AG10803 (cell line): ENCODE measurements at regions not wholly inside any gene's neighbourhood (a gene's known extent, or its start where the extent isn't known, plus 50 kb on each side); places are given as distances from the start of the nearest gene placed in this dataset.

Experiments
- DNase-seq: peaks from one replicate; pipeline ENCODE4 v3.0.0; 2010; ENCODE audit warnings: low read depth
- H3K4me3 ChIP-seq: 2 replicates; pipeline ENCODE4 v1.5.1; 2011; ENCODE audit warnings: mild to moderate bottlenecking, low read length, control low read depth
- CTCF ChIP-seq: conservative IDR thresholded peaks from 2 replicates; pipeline ENCODE4 v1.5.1; 2011; ENCODE audit warnings: mild to moderate bottlenecking, low read length, control low read depth, inconsistent platforms

DNA sequence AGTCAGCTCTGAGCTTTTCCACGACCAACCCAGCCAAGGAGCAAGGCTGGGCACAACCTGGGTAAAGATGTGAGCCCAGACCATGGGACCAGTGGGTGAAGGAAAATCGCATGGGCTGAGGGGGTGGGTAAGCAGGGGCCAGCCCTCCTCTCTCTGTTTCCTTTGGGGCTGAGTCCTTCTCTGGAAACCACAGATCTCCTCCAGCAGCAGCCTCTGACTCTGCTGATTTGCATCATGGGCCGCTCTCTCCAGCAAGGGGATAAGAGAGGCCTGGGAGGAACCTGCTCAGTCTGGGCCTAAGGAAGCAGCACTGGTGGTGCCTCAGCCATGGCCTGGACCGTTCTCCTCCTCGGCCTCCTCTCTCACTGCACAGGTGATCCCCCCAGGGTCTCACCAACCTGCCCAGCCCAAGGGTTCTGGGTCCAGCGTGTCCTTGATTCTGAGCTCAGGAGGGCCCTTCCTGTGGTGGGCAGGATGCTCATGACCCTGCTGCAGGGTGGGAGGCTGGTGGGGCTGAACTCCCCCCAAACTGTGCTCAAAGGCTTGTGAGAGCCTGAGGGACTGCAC is 67.8 kb downstream of the GGTLC2 start:
- no peak for TF ChIP-seq CTCF
- H3K4me3 ChIP-seq = no peak overlapping the region
- no peak for DNase-seq

DNA sequence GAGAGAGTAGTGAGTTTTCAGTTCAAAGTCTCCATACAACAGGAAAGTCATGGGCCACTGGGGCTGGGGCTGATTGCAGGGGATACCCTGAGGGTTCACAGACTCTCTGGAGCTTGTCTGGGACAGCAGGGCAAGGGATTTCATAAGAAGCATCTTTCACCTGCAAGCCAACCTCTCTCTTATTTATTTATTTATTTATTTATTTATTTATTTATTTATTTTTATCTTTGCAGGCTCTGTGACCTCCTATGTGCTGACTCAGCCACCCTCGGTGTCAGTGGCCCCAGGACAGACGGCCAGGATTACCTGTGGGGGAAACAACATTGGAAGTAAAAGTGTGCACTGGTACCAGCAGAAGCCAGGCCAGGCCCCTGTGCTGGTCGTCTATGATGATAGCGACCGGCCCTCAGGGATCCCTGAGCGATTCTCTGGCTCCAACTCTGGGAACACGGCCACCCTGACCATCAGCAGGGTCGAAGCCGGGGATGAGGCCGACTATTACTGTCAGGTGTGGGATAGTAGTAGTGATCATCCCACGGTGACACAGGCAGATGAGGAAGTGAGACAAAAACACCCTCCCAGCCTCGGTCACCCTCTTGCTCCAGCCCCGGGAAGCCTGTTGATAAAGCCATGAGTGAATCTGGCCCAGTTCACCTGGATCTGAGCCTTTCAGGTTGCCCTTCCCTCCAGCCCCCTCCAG is 68.4 kb downstream of the GGTLC2 start:
- H3K4me3 ChIP-seq = no peak overlapping the region
- no peak for DNase-seq
- no peak for TF ChIP-seq CTCF

DNA sequence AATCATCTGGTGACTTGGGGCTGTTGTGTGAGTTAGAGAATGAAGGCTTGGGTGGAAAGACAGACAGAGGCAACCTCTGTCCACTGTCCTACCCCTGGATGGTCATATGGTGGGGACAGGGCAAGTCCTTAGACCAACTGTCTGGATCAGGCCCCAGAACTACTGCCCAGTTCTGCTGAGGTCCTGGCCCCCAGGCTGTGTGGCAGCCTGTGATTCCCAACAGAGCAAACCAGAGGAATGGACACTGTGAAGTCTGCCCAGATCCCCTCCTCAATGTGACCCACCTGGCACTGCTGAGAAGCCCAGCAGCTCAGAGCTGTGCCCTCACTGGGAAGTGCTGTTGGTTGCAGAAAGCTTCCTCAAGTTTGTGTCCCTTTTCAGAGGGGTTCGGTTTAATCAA is 69.0 kb downstream of the GGTLC2 start:
- DNase-seq = no peak
- TF ChIP-seq CTCF = no peak

DNA sequence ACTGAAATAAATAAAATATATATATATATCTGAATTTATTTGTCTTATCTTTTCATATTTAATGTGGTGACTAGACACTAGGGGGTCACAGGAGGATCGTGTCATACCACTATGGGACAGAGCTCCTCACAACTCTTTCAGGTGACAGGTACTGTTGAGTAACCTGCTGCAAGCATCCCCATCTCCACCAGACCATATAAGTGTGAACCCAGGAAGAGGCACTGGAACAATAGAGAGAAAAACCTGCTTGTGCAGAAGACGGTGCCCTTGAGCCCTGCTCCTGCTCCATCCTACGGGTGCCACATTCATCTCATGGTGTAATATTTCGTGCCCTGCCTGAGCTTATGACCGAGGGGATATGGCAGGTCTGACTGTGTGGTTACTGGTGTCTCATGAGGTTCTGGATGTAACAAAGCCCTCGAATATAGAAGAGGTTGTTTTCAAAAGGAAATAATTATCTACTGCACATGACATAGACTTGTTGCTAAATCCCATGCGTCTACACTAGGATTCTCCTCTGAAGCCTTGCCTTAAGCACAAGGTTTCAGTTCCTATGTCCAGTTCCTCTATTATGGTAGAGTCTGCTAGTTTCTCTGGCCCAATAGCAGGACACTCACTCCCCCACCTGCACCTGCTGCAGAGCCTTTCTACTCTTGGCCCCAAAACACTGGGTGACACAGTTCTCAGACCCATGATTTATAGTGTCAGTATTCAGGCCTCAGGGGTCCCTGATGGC is 70.4 kb downstream of the GGTLC2 start:
- no peak for TF ChIP-seq CTCF
- H3K4me3 ChIP-seq = no peak overlapping the region
- no peak for DNase-seq

More for the DNA sequence above, 69.0 kb downstream of the GGTLC2 start:
- H3K4me3 ChIP-seq = no peak overlapping the region

- TF ChIP-seq CTCF = no peak
- DNase-seq = no peak
- H3K4me3 ChIP-seq = no peak overlapping the region
Observed at GRCh38 chr22:22716136-22716665, 71.8 kb downstream of the GGTLC2 start.

DNA sequence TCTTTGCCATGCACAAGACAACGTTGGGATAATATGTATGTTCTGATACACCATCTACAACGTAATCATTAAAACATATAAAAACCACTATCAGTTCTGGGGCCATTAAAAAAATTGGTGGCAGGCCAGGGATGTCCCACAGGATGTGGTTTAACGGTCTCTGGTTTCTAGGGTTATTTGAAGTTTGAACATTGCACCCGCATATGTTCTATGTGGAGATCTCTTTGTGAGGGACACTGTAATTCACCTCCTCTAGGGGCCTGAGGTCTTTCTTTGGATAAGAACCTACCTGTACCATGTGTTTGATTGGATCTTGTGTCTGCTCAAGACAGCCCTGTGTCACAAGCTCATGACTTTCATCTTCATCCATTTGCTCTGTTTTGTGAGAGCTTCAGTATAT is 73.2 kb downstream of the GGTLC2 start:
- no peak overlapping the region for H3K4me3 ChIP-seq
- no peak for DNase-seq
- no peak for TF ChIP-seq CTCF
